ENCODE measurements at regions not wholly inside any gene's neighbourhood (a gene's known extent, or its start where the extent isn't known, plus 50 kb on each side); places are given as distances from the start of the nearest gene placed in this dataset.

DNA sequence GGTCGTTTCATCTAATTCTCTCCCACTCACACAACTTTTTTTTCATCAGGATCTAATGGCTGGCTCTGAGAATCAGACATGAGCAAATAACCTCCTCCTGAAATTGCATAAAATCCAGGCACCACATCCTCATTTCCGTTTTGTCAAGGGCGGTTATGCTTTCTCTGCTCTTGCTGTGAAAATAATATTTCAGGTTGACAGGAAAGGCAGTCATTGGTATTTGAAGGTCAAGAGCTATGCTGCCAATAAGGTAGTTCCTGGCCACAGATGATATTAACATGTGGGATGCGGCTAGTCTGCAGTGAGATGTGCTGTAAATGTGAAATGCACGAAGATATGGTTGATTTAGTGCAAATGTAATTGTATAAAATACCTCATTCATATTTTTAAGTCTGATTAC, 870.2 kb upstream of the TMEM132C start:
- TF ChIP-seq CEBPB (IDR thresholded peaks at IDR 0.05) (no peak), USF1 (IDR thresholded peaks at IDR 0.05) (no peak), RAD21 (IDR thresholded peaks at IDR 0.05; ENCODE audit: low read depth) (no peak)

GRCh38 chr12:127398016-127398710, 868.8 kb upstream of the TMEM132C start:
- TF ChIP-seq, protein P1, sequence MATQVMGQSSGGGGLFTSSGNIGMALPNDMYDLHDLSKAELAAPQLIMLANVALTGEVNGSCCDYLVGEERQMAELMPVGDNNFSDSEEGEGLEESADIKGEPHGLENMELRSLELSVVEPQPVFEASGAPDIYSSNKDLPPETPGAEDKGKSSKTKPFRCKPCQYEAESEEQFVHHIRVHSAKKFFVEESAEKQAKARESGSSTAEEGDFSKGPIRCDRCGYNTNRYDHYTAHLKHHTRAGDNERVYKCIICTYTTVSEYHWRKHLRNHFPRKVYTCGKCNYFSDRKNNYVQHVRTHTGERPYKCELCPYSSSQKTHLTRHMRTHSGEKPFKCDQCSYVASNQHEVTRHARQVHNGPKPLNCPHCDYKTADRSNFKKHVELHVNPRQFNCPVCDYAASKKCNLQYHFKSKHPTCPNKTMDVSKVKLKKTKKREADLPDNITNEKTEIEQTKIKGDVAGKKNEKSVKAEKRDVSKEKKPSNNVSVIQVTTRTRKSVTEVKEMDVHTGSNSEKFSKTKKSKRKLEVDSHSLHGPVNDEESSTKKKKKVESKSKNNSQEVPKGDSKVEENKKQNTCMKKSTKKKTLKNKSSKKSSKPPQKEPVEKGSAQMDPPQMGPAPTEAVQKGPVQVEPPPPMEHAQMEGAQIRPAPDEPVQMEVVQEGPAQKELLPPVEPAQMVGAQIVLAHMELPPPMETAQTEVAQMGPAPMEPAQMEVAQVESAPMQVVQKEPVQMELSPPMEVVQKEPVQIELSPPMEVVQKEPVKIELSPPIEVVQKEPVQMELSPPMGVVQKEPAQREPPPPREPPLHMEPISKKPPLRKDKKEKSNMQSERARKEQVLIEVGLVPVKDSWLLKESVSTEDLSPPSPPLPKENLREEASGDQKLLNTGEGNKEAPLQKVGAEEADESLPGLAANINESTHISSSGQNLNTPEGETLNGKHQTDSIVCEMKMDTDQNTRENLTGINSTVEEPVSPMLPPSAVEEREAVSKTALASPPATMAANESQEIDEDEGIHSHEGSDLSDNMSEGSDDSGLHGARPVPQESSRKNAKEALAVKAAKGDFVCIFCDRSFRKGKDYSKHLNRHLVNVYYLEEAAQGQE (IDR thresholded peaks at IDR 0.05; ENCODE audit: low read depth), result no peak
- no peak for TF ChIP-seq EP300 (IDR thresholded peaks at IDR 0.05; ENCODE audit: borderline replicate concordance)
- no peak for TF ChIP-seq NFIC (IDR thresholded peaks at IDR 0.05)

- TF ChIP-seq EGR1 (IDR thresholded peaks at IDR 0.05) (no peak), ZBTB7A (IDR thresholded peaks at IDR 0.05; ENCODE audit: low read depth) (no peak), RAD21 (IDR thresholded peaks at IDR 0.05; ENCODE audit: low read depth) (no peak)
- TF ChIP-seq, protein P1 (IDR thresholded peaks at IDR 0.05; ENCODE audit: low read depth), result no peak
Observed at GRCh38 chr12:127399451-127399850, 867.5 kb upstream of the TMEM132C start.

DNA sequence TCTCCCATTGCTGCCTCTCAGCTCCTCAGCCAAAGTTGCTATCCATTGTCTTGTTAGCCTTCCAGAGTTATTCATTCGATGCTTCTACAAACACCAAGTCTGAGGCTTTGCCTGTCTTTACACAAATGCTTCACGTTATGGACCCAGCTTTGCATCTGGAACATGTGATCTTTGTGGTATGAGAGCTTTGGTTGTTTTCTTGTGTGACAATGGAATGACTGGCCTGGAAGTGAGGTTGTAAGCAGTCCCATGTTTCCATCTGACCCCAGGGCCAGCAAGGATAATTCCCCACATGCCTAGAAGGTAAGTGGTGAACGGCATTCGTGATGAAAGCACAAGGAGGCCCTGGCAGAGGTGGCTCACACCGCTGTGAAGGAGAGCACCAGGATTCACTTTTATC, 866.7 kb upstream of the TMEM132C start:
- TF ChIP-seq ZBTB7A (IDR thresholded peaks at IDR 0.05; ENCODE audit: low read depth) (no peak), CREB1 (IDR thresholded peaks at IDR 0.05; ENCODE audit: low read depth) (no peak), EGR1 (IDR thresholded peaks at IDR 0.05) (no peak), EP300 (IDR thresholded peaks at IDR 0.05; ENCODE audit: borderline replicate concordance) (no peak), USF1 (IDR thresholded peaks at IDR 0.05) (no peak), YY1 (IDR thresholded peaks at IDR 0.05; ENCODE audit: low read depth) (no peak), FOXM1 (IDR thresholded peaks at IDR 0.05; ENCODE audit: borderline replicate concordance, low read depth) (no peak), TAF1 (IDR thresholded peaks at IDR 0.05; ENCODE audit: low read depth) (no peak), CEBPB (IDR thresholded peaks at IDR 0.05) (no peak), NFIC (IDR thresholded peaks at IDR 0.05) (no peak), TCF12 (IDR thresholded peaks at IDR 0.05; ENCODE audit: low read depth) (no peak), RAD21 (IDR thresholded peaks at IDR 0.05; ENCODE audit: low read depth) (no peak), TEAD4 (IDR thresholded peaks at IDR 0.05) (no peak)
- TF ChIP-seq, protein P2, sequence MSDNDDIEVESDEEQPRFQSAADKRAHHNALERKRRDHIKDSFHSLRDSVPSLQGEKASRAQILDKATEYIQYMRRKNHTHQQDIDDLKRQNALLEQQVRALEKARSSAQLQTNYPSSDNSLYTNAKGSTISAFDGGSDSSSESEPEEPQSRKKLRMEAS (IDR thresholded peaks at IDR 0.05), result no peak
- TF ChIP-seq, protein P1 (IDR thresholded peaks at IDR 0.05; ENCODE audit: low read depth), result no peak

- no peak for TF ChIP-seq YY1 (IDR thresholded peaks at IDR 0.05; ENCODE audit: low read depth)
- TF ChIP-seq TEAD4 (IDR thresholded peaks at IDR 0.05), result no peak
- TF ChIP-seq EP300 (IDR thresholded peaks at IDR 0.05; ENCODE audit: borderline replicate concordance), result no peak
- no peak for TF ChIP-seq TCF12 (IDR thresholded peaks at IDR 0.05; ENCODE audit: low read depth)
- no peak for TF ChIP-seq CREB1 (IDR thresholded peaks at IDR 0.05; ENCODE audit: low read depth)
- TF ChIP-seq EGR1 (IDR thresholded peaks at IDR 0.05), result no peak
- TF ChIP-seq ZBTB7A (IDR thresholded peaks at IDR 0.05; ENCODE audit: low read depth), result no peak
- TF ChIP-seq CEBPB (IDR thresholded peaks at IDR 0.05), result no peak
- no peak for TF ChIP-seq RAD21 (IDR thresholded peaks at IDR 0.05; ENCODE audit: low read depth)
- TF ChIP-seq, protein P1 (IDR thresholded peaks at IDR 0.05; ENCODE audit: low read depth), result no peak
- TF ChIP-seq USF1 (IDR thresholded peaks at IDR 0.05), result no peak
- no peak for TF ChIP-seq TAF1 (IDR thresholded peaks at IDR 0.05; ENCODE audit: low read depth)
- TF ChIP-seq FOXM1 (IDR thresholded peaks at IDR 0.05; ENCODE audit: borderline replicate concordance, low read depth), result no peak
- TF ChIP-seq, protein P2 (IDR thresholded peaks at IDR 0.05), result no peak
- no peak for TF ChIP-seq NFIC (IDR thresholded peaks at IDR 0.05)
Observed at GRCh38 chr12:127401005-127401404, 866.0 kb upstream of the TMEM132C start.
